HepG2 (cell line): ENCODE measurements at regions not wholly inside any gene's neighbourhood (a gene's known extent, or its start where the extent isn't known, plus 50 kb on each side); places are given as distances from the start of the nearest gene placed in this dataset.

Experiments used
- ATAC-seq: fragments of 200-7000 bp; cut with Tn5 transposase; 3 replicates; pipeline ENCODE4 v1.9.1; 2020; ENCODE audit warnings: mild to moderate bottlenecking, moderate library complexity
- BruUV-seq: library from RNA; stranded (reverse); fragments of 400-500 nt; replicated peaks from 2 replicates; lab custom pipeline; 2021; lab: Mats Ljungman, UMichigan
- CTCF ChIA-PET: fragments of 300-600 bp; formaldehyde crosslinking; extraction: SDS; loops from one replicate; lab custom pipeline; 2021; ENCODE audit warnings: low total read pairs, inconsistent platforms, low intra/inter-chr PET ratio; lab: Yijun Ruan, JAX
- POLR2A ChIA-PET: fragments of 350-600 bp; sonication (Branson Sonifier 250); formaldehyde crosslinking; loops from one replicate; lab custom pipeline; 2020; ENCODE audit warnings: antibody characterized with exemption, inconsistent platforms; lab: Yijun Ruan, JAX
- DNase-seq: peaks from one replicate; pipeline ENCODE4 v3.0.0-alpha.2; 2015; ENCODE audit warnings: low spot score
- FAIRE-seq: peaks from 3 replicates; lab custom pipeline; 2011; peaks lifted over from hg19 to GRCh38; lab: Jason Lieb, UNC
- H2AFZ ChIP-seq: one replicate; pipeline ENCODE4 v1.6.1; 2011; ENCODE audit warnings: low read length, inconsistent platforms
- H3K27ac ChIP-seq: fragments of 300-600 bp; 3 replicates; pipeline ENCODE4 v1.8.0; 2011; ENCODE audit warnings: mixed run types, mild to moderate bottlenecking, mixed read lengths, low read length, inconsistent platforms; ENCODE audit not compliant: insufficient read depth; ENCODE audit errors: extremely low read length
- H3K27me3 ChIP-seq, 2 experiments: fragments of 200-600 bp in 1 of 2; 2 replicates in 1 of 2; 3 replicates in 1 of 2; pipeline versions ENCODE4 v1.6.0 to v1.8.0; 2011; ENCODE audit warnings: low read length in 2 of 2, mild to moderate bottlenecking in 2 of 2, moderate library complexity in 2 of 2, inconsistent platforms in 1 of 2; ENCODE audit not compliant: insufficient read depth in 2 of 2, control insufficient read depth in 1 of 2
- H3K36me3 ChIP-seq, 2 experiments: fragments of 200-600 bp in 1 of 2; replicated peaks in 1 of 2; 2 replicates in 1 of 2; 3 replicates in 1 of 2; pipeline versions ENCODE4 v1.5.1 to v1.8.0; 2011; ENCODE audit warnings: low read length in 2 of 2, inconsistent platforms in 1 of 2; ENCODE audit not compliant: insufficient read depth in 2 of 2, control insufficient read depth in 1 of 2
- H3K4me1 ChIP-seq: 2 replicates; pipeline ENCODE4 v1.5.1; 2012; ENCODE audit warnings: low read length, inconsistent platforms; ENCODE audit not compliant: insufficient read depth
- H3K4me2 ChIP-seq: 2 replicates; pipeline ENCODE4 v1.6.0; 2011; ENCODE audit warnings: low read depth, low read length, inconsistent platforms
- H3K4me3 ChIP-seq, 3 experiments: fragments of 200-600 bp in 1 of 3; sonication (generic), shearing (Covaris generic) in 1 of 3; replicated peaks in 1 of 3; 2 replicates each; pipeline ENCODE4 v1.5.1; 2011 to 2016; ENCODE audit warnings: low read length in 3 of 3, inconsistent platforms in 2 of 3, low read depth in 2 of 3, mild to moderate bottlenecking in 2 of 3, control low read depth in 1 of 3, mixed read lengths in 1 of 3; ENCODE audit not compliant: insufficient read depth in 1 of 3
- H3K79me2 ChIP-seq: one replicate; pipeline ENCODE4 v1.6.1; 2011; ENCODE audit warnings: low read length, inconsistent platforms; ENCODE audit not compliant: insufficient read depth
- H3K9ac ChIP-seq: 2 replicates; pipeline ENCODE4 v1.6.0; 2011; ENCODE audit warnings: mild to moderate bottlenecking, low read depth, low read length, inconsistent platforms; ENCODE audit not compliant: insufficient read depth
- H3K9me3 ChIP-seq: 2 replicates; pipeline ENCODE4 v1.5.1; 2012; ENCODE audit warnings: mild to moderate bottlenecking, low read length
- H4K20me1 ChIP-seq: 2 replicates; pipeline ENCODE4 v1.6.0; 2011; ENCODE audit warnings: inconsistent platforms, mild to moderate bottlenecking, low read length, moderate library complexity; ENCODE audit not compliant: insufficient read depth
- BORCS8-MEF2B ChIP-seq: sonication (generic); formaldehyde crosslinking; IDR thresholded peaks from 2 replicates; pipeline ENCODE4 v1.8.0; 2022; ENCODE audit warnings: mild to moderate bottlenecking, missing genetic modification reagents
- DNMT3B ChIP-seq: conservative IDR thresholded peaks from 2 replicates; pipeline ENCODE4 v1.6.1; 2016; ENCODE audit warnings: missing biosample characterization, control low read depth
- EP300 ChIP-seq, 3 experiments: sonication (generic) in 1 of 3; formaldehyde crosslinking in 1 of 3; IDR thresholded peaks; 2 replicates each; pipeline versions ENCODE4 v1.5.1 to v1.6.1; 2011 to 2020; ENCODE audit warnings: low read depth in 2 of 3, low read length in 2 of 3, borderline replicate concordance in 1 of 3, improper control_type of control experiment in 1 of 3, mild to moderate bottlenecking in 1 of 3, missing genetic modification reagents in 1 of 3, moderate library complexity in 1 of 3
- NR2F6 ChIP-seq, 2 experiments: IDR thresholded peaks; 2 replicates each; pipeline ENCODE4 v1.6.1; 2016; ENCODE audit warnings: antibody characterized with exemption in 1 of 2, mild to moderate bottlenecking in 1 of 2
- POLR2G ChIP-seq: fragments of 200-400 bp; formaldehyde crosslinking; IDR thresholded peaks from 2 replicates; pipeline ENCODE4 v1.6.1; 2018; ENCODE audit warnings: mild to moderate bottlenecking, low read depth, low read length, moderate library complexity
- TEAD3 ChIP-seq: optimal IDR thresholded peaks from 2 replicates; pipeline ENCODE3; 2016; ENCODE audit warnings: borderline replicate concordance
- ZNF564 ChIP-seq: sonication (generic); formaldehyde crosslinking; IDR thresholded peaks from 2 replicates; pipeline ENCODE4 v1.8.1; 2023; ENCODE audit warnings: mild to moderate bottlenecking, missing genetic modification reagents
- ZSCAN20 ChIP-seq: sonication (generic); formaldehyde crosslinking; IDR thresholded peaks from 2 replicates; pipeline ENCODE4 v1.4.0; 2020; ENCODE audit warnings: missing genetic modification reagents, mild to moderate bottlenecking, borderline replicate concordance
- WGBS: methylation state at CpG from one replicate; pipeline ENCODE4 v1.1.6; 2017; ENCODE audit warnings: low lambda C conversion rate; 5-methylcytosine and 5-hydroxymethylcytosine counted together
- in situ Hi-C: cut with HindIII; loops from 2 replicates; pipeline ENCODE4 v1.10.0; 2017; ENCODE audit warnings: low pct_unique_long_range_greater_than_20kb; ENCODE audit not compliant: extremely low pct_ligation_motif_present
- intact Hi-C: fragments of 100-400 bp; cut with micrococcal nuclease; formaldehyde crosslinking; loops from one replicate; pipeline ENCODE4 v1.10.0; 2022; ENCODE audit not compliant: unreplicated experiment
- TF ChIP-seq, protein P1 (sequence below): sonication (generic); formaldehyde crosslinking; IDR thresholded peaks from 2 replicates; pipeline ENCODE4 v1.4.0; 2020; ENCODE audit warnings: missing genetic modification reagents, borderline replicate concordance
- TF ChIP-seq, protein P2 (sequence below): sonication (generic); formaldehyde crosslinking; IDR thresholded peaks from 2 replicates; pipeline ENCODE4 v1.4.0; 2020; ENCODE audit warnings: missing genetic modification reagents

DNA sequence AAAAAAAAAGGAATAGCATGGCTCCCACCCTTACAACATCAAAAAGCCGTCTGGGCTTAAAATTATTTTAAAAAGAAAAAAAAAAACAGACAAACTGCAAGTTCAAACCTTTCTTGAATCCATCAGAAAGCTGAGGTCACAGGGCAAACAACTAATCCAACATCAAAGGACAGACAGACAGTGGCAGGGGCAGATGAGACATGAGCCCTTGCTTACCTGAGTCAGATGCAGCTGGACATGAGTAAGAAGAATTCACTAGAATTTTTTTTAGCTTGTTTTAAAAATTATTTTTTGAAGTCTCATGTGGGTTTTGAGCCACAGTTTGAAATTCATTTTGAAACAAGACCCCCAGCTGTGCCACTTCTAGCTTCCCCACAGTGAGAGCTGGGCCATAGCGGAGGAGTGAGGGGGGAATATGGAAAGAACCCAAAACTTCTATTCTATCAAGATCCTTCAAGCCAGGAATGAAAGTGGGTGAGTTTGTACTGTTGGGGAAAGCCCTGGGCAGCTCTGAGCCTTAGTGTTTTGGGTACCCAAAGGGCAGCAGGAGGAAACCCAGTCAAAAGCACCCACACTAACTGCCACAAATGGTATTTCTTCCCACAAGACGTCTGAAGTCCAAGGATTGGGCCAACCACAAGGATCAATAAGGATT lies 111.4 kb downstream of the ATXN3L start:
- Histone ChIP-seq H3K27me3 (no peaks in the 10 kb centered on the region), H3K4me3 (no peak overlapping the region), H4K20me1 (no peaks in the 10 kb centered on the region), H3K4me1 (no peaks in the 10 kb centered on the region), H3K9me3 (no peaks in the 10 kb centered on the region), H3K36me3 (no peaks in the 10 kb centered on the region), H3K4me2 (no peak overlapping the region), H2AFZ (no peak overlapping the region), H3K27ac (no peak overlapping the region), H3K9ac (no peak overlapping the region), H3K79me2 (no peaks in the 10 kb centered on the region)
- DNase-seq (peak; percentile 43), FAIRE-seq (no peak), ATAC-seq (no peak)
- intact Hi-C loops = no loop called here
- 53% methylated on average over 2 of the region's 3 CpGs for WGBS
- CTCF ChIA-PET = no interaction called here
- TF ChIP-seq ZSCAN20 (no peak), NR2F6 (IDR thresholded peaks at IDR 0.05) (peak; percentile 11; the same call in 1 of the 2 replicates), NR2F6 (CRISPR knock-in tag; IDR thresholded peaks at IDR 0.05) (no peak)
- in situ Hi-C loops = no loop called here
- POLR2A ChIA-PET = no interaction called here
- no TSS peak for BruUV-seq

DNA sequence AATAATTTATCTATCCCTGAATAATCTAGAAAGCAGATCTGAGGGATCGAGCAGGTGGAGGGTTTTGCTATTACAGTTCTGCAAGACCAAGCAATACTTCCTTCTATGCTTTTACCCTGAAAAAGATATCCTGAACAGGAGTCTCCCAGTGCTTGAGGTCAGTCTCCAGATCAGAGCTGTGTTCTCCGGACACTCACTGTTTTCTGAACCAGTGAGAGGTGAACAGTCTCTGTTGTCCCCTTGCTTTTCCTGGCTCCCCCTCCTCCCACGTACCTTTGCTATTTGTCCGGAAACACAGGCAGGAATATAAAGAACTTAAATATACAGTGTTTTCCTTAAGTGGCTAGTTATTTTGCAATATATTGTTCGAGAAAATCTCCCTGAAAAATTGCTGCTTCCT lies 116.6 kb downstream of the ATXN3L start:
- 56% methylated on average over 5 of the region's 5 CpGs for WGBS
- FAIRE-seq (no peak), ATAC-seq (no peak), DNase-seq (no peak)
- Histone ChIP-seq H3K4me3 (no peak overlapping the region), H3K79me2 (no peaks in the 10 kb centered on the region), H3K4me2 (no peak overlapping the region), H3K27me3 (no peaks in the 10 kb centered on the region), H3K9ac (no peak overlapping the region), H4K20me1 (no peaks in the 10 kb centered on the region), H3K27ac (no peak overlapping the region), H3K36me3 (no peaks in the 10 kb centered on the region), H3K4me1 (no peaks in the 10 kb centered on the region), H3K9me3 (no peaks in the 10 kb centered on the region), H2AFZ (no peak overlapping the region)
- CTCF ChIA-PET = no interaction called here
- intact Hi-C loops (no loop called here), in situ Hi-C loops (no loop called here)
- POLR2A ChIA-PET = no interaction called here
- no TSS peak for BruUV-seq
- TF ChIP-seq, protein P1, sequence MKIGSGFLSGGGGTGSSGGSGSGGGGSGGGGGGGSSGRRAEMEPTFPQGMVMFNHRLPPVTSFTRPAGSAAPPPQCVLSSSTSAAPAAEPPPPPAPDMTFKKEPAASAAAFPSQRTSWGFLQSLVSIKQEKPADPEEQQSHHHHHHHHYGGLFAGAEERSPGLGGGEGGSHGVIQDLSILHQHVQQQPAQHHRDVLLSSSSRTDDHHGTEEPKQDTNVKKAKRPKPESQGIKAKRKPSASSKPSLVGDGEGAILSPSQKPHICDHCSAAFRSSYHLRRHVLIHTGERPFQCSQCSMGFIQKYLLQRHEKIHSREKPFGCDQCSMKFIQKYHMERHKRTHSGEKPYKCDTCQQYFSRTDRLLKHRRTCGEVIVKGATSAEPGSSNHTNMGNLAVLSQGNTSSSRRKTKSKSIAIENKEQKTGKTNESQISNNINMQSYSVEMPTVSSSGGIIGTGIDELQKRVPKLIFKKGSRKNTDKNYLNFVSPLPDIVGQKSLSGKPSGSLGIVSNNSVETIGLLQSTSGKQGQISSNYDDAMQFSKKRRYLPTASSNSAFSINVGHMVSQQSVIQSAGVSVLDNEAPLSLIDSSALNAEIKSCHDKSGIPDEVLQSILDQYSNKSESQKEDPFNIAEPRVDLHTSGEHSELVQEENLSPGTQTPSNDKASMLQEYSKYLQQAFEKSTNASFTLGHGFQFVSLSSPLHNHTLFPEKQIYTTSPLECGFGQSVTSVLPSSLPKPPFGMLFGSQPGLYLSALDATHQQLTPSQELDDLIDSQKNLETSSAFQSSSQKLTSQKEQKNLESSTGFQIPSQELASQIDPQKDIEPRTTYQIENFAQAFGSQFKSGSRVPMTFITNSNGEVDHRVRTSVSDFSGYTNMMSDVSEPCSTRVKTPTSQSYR (CRISPR knock-in tag) = no peak
- TF ChIP-seq DNMT3B (CRISPR knock-in tag) (no peak), ZNF564 (CRISPR knock-in tag) (no peak), BORCS8-MEF2B (CRISPR knock-in tag) (no peak), EP300 (IDR thresholded peaks at IDR 0.05; ENCODE audit: low read depth in 2 of 2, low read length in 2 of 2) (no peak), EP300 (CRISPR knock-in tag; IDR thresholded peaks at IDR 0.05; ENCODE audit: borderline replicate concordance) (no peak), POLR2G (no peak), TEAD3 (CRISPR knock-in tag) (no peak)
- TF ChIP-seq, protein P2, sequence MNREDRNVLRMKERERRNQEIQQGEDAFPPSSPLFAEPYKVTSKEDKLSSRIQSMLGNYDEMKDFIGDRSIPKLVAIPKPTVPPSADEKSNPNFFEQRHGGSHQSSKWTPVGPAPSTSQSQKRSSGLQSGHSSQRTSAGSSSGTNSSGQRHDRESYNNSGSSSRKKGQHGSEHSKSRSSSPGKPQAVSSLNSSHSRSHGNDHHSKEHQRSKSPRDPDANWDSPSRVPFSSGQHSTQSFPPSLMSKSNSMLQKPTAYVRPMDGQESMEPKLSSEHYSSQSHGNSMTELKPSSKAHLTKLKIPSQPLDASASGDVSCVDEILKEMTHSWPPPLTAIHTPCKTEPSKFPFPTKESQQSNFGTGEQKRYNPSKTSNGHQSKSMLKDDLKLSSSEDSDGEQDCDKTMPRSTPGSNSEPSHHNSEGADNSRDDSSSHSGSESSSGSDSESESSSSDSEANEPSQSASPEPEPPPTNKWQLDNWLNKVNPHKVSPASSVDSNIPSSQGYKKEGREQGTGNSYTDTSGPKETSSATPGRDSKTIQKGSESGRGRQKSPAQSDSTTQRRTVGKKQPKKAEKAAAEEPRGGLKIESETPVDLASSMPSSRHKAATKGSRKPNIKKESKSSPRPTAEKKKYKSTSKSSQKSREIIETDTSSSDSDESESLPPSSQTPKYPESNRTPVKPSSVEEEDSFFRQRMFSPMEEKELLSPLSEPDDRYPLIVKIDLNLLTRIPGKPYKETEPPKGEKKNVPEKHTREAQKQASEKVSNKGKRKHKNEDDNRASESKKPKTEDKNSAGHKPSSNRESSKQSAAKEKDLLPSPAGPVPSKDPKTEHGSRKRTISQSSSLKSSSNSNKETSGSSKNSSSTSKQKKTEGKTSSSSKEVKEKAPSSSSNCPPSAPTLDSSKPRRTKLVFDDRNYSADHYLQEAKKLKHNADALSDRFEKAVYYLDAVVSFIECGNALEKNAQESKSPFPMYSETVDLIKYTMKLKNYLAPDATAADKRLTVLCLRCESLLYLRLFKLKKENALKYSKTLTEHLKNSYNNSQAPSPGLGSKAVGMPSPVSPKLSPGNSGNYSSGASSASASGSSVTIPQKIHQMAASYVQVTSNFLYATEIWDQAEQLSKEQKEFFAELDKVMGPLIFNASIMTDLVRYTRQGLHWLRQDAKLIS (CRISPR knock-in tag) = no peak
